IMR-90 (cell line): ENCODE measurements at regions not wholly inside any gene's neighbourhood (a gene's known extent, or its start where the extent isn't known, plus 50 kb on each side); places are given as distances from the start of the nearest gene placed in this dataset.

Experiments
- ATAC-seq: fragments of 200-7000 bp; cut with Tn5 transposase; 2 replicates; pipeline ENCODE4 v1.9.1; 2020; ENCODE audit warnings: low read depth, mild to moderate bottlenecking, moderate library complexity
- BruUV-seq: library from RNA; stranded (reverse); fragments of 400-500 nt; replicated peaks from 2 replicates; lab custom pipeline; 2021; lab: Mats Ljungman, UMichigan
- CTCF ChIA-PET: fragments of 300-600 bp; formaldehyde crosslinking; extraction: SDS; loops from one replicate; lab custom pipeline; 2021; ENCODE audit warnings: antibody characterized with exemption; lab: Yijun Ruan, JAX
- POLR2A ChIA-PET: fragments of 300-600 bp; sonication (Branson Sonifier 250); formaldehyde crosslinking; loops from one replicate; lab custom pipeline; 2022; ENCODE audit warnings: antibody characterized with exemption; ENCODE audit not compliant: unreplicated experiment; lab: Charles Lee
- DNase-seq: peaks from one replicate; pipeline ENCODE4 v3.0.0; 2013
- H2AFZ ChIP-seq: replicated peaks from 2 replicates; pipeline ENCODE3; 2013; ENCODE audit warnings: low read length, mild to moderate bottlenecking; ENCODE audit not compliant: poor library complexity
- H2AK5ac ChIP-seq: 2 replicates; pipeline ENCODE4 v1.6.1; 2013; ENCODE audit warnings: low read depth, low read length, inconsistent platforms
- H2AK9ac ChIP-seq: replicated peaks from 2 replicates; pipeline ENCODE3; 2013; ENCODE audit warnings: mild to moderate bottlenecking, low read depth, low read length, moderate library complexity; ENCODE audit not compliant: poor library complexity
- H2BK120ac ChIP-seq: 2 replicates; pipeline ENCODE4 v1.6.1; 2013; ENCODE audit warnings: low read depth, low read length, inconsistent platforms
- H2BK15ac ChIP-seq: 3 replicates; pipeline ENCODE4 v1.6.1; 2013; ENCODE audit warnings: low read depth, low read length, inconsistent platforms
- H2BK20ac ChIP-seq: 2 replicates; pipeline ENCODE4 v1.6.1; 2013; ENCODE audit warnings: low read depth, mild to moderate bottlenecking, inconsistent platforms, low read length, moderate library complexity
- H2BK5ac ChIP-seq: 2 replicates; pipeline ENCODE4 v1.6.1; 2013; ENCODE audit warnings: mild to moderate bottlenecking, low read depth, low read length, inconsistent platforms; ENCODE audit not compliant: poor library complexity, severe bottlenecking
- H3K14ac ChIP-seq: replicated peaks from 2 replicates; pipeline ENCODE4 v1.6.1; 2013; ENCODE audit warnings: low read depth, low read length, inconsistent platforms
- H3K18ac ChIP-seq: 2 replicates; pipeline ENCODE4 v1.6.1; 2013; ENCODE audit warnings: low read depth, low read length, control low read depth
- H3K23ac ChIP-seq: 2 replicates; pipeline ENCODE4 v1.6.1; 2013; ENCODE audit warnings: low read depth, low read length, inconsistent platforms
- H3K27ac ChIP-seq: 2 replicates; pipeline ENCODE4 v1.5.1; 2013; ENCODE audit warnings: mild to moderate bottlenecking, control low read depth, low read length; ENCODE audit not compliant: insufficient read depth
- H3K27me3 ChIP-seq: 2 replicates; pipeline ENCODE4 v1.6.1; 2013; ENCODE audit warnings: low read length; ENCODE audit not compliant: control insufficient read depth, insufficient read depth
- H3K36me3 ChIP-seq: 2 replicates; pipeline ENCODE4 v1.6.1; 2013; ENCODE audit warnings: low read length, mixed read lengths; ENCODE audit not compliant: control insufficient read depth, insufficient read depth
- H3K4ac ChIP-seq: 2 replicates; pipeline ENCODE4 v1.6.1; 2013; ENCODE audit warnings: low read depth, low read length, inconsistent platforms
- H3K4me1 ChIP-seq: 2 replicates; pipeline ENCODE4 v1.6.1; 2013; ENCODE audit warnings: low read length, mixed read lengths; ENCODE audit not compliant: control insufficient read depth, insufficient read depth
- H3K4me2 ChIP-seq: 2 replicates; pipeline ENCODE4 v1.6.1; 2013; ENCODE audit warnings: low read depth, mild to moderate bottlenecking, control low read depth, low read length, moderate library complexity
- H3K4me3 ChIP-seq: 2 replicates; pipeline ENCODE4 v1.5.1; 2013; ENCODE audit warnings: low read depth, mild to moderate bottlenecking, control low read depth, low read length, moderate library complexity; ENCODE audit not compliant: insufficient read depth
- H3K56ac ChIP-seq: 2 replicates; pipeline ENCODE4 v1.6.1; 2013; ENCODE audit warnings: low read length, inconsistent platforms; ENCODE audit not compliant: insufficient read depth; ENCODE audit errors: extremely low read depth
- H3K79me1 ChIP-seq, 2 experiments: 2 replicates each; pipeline ENCODE4 v1.6.1; 2013; ENCODE audit warnings: low read length in 2 of 2, inconsistent platforms in 1 of 2, low read depth in 1 of 2
- H3K9ac ChIP-seq: 2 replicates; pipeline ENCODE4 v1.6.1; 2013; ENCODE audit warnings: low read depth, low read length, control low read depth
- H3K9me1 ChIP-seq: 2 replicates; pipeline ENCODE4 v1.6.1; 2013; ENCODE audit warnings: low read length, inconsistent platforms; ENCODE audit not compliant: insufficient read depth
- H3K9me3 ChIP-seq: 2 replicates; pipeline ENCODE4 v1.6.1; 2013; ENCODE audit warnings: low read length; ENCODE audit not compliant: control insufficient read depth, insufficient read depth
- H4K20me1 ChIP-seq: 2 replicates; pipeline ENCODE4 v1.6.1; 2013; ENCODE audit warnings: low read length, inconsistent platforms; ENCODE audit not compliant: insufficient read depth
- H4K5ac ChIP-seq: 2 replicates; pipeline ENCODE4 v1.6.1; 2013; ENCODE audit warnings: mild to moderate bottlenecking, low read depth, low read length, control low read depth
- H4K8ac ChIP-seq, 2 experiments: 2 replicates each; pipeline ENCODE4 v1.6.1; 2013; ENCODE audit warnings: low read depth in 2 of 2, low read length in 2 of 2, control low read depth in 1 of 2, inconsistent platforms in 1 of 2
- H4K91ac ChIP-seq: 2 replicates; pipeline ENCODE4 v1.6.1; 2013; ENCODE audit warnings: low read depth, low read length, inconsistent platforms; ENCODE audit not compliant: insufficient read depth
- CEBPB ChIP-seq: IDR thresholded peaks from 2 replicates; pipeline ENCODE4 v1.6.1; 2012; ENCODE audit warnings: low read depth, low read length, improper control_type of control experiment
- CHD1 ChIP-seq: IDR thresholded peaks from 2 replicates; pipeline ENCODE4 v1.6.1; 2012; ENCODE audit warnings: low read depth, low read length, improper control_type of control experiment
- FOS ChIP-seq: fragments of 150-350 bp; IDR thresholded peaks from 2 replicates; pipeline ENCODE4 v1.6.1; 2016; ENCODE audit warnings: low read depth, low read length
- MAFK ChIP-seq: IDR thresholded peaks from 2 replicates; pipeline ENCODE4 v1.6.1; 2012; ENCODE audit warnings: low read depth, low read length, improper control_type of control experiment
- NFE2L2 ChIP-seq: fragments of 150-350 bp; IDR thresholded peaks from 2 replicates; pipeline ENCODE4 v1.6.1; 2016; ENCODE audit warnings: low read depth, mild to moderate bottlenecking, low read length
- RCOR1 ChIP-seq: IDR thresholded peaks from 2 replicates; pipeline ENCODE4 v1.6.1; 2012; ENCODE audit warnings: mild to moderate bottlenecking, low read length, improper control_type of control experiment; ENCODE audit not compliant: insufficient replicate concordance
- RFX5 ChIP-seq: IDR thresholded peaks from 2 replicates; pipeline ENCODE4 v1.8.0; 2012; ENCODE audit warnings: low read depth, mild to moderate bottlenecking, low read length, moderate library complexity
- SMC3 ChIP-seq: fragments of 150-350 bp; IDR thresholded peaks from 2 replicates; pipeline ENCODE4 v1.6.1; 2016; ENCODE audit warnings: low read depth, mild to moderate bottlenecking, antibody characterized with exemption, low read length, moderate library complexity
- WGBS, 2 experiments: methylation state at CpG; one replicate each; pipeline versions ENCODE4 v1.1.5 to v1.1.7; 2013; ENCODE audit warnings: missing lambda C conversion rate in 2 of 2; ENCODE audit not compliant: insufficient read length in 1 of 2; ENCODE audit errors: extremely low coverage in 2 of 2; 5-methylcytosine and 5-hydroxymethylcytosine counted together
- dilution Hi-C: fragments of 300-500 bp; cut with HindIII; formaldehyde crosslinking; loops from one replicate; pipeline ENCODE4 v1.14.3; 2018; ENCODE audit warnings: low sequenced_read_pairs; ENCODE audit not compliant: unreplicated experiment
- in situ Hi-C: fragments of 300-500 bp; cut with MboI; formaldehyde crosslinking; loops from 3 replicates; pipeline ENCODE4 v1.14.3; 2019; ENCODE audit warnings: low sequenced_read_pairs, inconsistent platforms, mixed read lengths
- intact Hi-C: fragments of 100-400 bp; cut with micrococcal nuclease; formaldehyde crosslinking; loops from 2 replicates; pipeline ENCODE4 v1.10.0; 2022
- TF ChIP-seq, protein P1 (sequence below): fragments of 150-350 bp; IDR thresholded peaks from 2 replicates; pipeline ENCODE4 v1.6.1; 2016; ENCODE audit warnings: low read depth, mild to moderate bottlenecking, low read length, moderate library complexity, borderline replicate concordance

DNA sequence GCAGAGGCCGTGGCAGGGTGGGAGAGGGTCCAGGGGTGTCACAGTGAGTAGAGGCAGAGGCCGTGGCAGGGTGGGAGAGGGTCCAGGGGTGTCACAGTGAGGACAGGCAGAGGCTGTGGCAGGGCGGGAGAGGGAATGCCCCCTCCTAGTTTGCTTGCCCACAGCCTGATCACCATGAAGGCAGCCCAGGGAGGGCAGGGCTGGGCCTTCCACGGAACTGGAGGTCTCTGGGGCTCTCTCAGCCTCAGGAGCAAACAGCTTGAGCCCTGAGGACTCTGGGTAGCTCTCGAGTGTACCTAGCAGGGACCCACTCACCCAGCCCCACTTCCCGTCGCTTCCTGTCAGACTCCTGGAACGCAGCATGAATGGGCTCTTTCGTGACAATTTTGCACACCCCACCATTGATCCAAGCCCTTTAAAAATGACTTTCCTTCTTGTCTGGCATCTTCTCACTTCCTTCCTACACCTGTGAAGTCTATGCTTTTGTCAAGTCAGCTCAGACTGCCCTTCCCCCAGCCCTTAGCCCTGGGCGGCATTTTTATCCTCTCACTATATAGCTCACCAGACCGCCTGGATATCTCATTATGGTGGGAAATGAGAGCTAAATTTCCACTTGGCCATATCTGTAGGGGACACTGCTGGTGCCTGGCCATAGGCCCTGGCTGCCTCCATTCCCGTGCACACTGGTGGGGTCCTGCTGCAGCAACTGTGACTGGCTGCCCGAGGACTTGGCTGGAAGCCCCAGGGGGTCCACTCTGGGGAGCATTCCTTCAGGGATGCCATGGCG lies 140.3 kb downstream of the CDC5L start:
- no peak for ATAC-seq
- WGBS, 2 experiments: 68% methylated on average over 4 of the region's 14 CpGs; no CpG with 5 or more reads in 1 of the 2 experiments
- no TSS peak for BruUV-seq
- H3K4me3 ChIP-seq: no peak overlapping the region
- no peak overlapping the region for H2AK9ac ChIP-seq
- no peaks in the 10 kb centered on the region for H3K9me1 ChIP-seq
- peaks cover 48% of the 10 kb centered on the region for H3K27me3 ChIP-seq
- no peaks in the 10 kb centered on the region for H4K20me1 ChIP-seq
- no peak overlapping the region for H3K4ac ChIP-seq
- TF ChIP-seq RFX5 (no peak), FOS (no peak), MAFK (no peak), CEBPB (no peak), NFE2L2 (no peak), CHD1 (no peak), RCOR1 (no peak), SMC3 (no peak)
- TF ChIP-seq, protein P1, sequence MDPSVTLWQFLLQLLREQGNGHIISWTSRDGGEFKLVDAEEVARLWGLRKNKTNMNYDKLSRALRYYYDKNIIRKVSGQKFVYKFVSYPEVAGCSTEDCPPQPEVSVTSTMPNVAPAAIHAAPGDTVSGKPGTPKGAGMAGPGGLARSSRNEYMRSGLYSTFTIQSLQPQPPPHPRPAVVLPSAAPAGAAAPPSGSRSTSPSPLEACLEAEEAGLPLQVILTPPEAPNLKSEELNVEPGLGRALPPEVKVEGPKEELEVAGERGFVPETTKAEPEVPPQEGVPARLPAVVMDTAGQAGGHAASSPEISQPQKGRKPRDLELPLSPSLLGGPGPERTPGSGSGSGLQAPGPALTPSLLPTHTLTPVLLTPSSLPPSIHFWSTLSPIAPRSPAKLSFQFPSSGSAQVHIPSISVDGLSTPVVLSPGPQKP: no peak
- DNase-seq: no peak
- no peak overlapping the region for H3K23ac ChIP-seq
- no peak overlapping the region for H3K14ac ChIP-seq
- dilution Hi-C loops: no loop called here
- H3K27ac ChIP-seq: no peak overlapping the region
- H2AK5ac ChIP-seq: no peak overlapping the region
- no peak overlapping the region for H3K56ac ChIP-seq
- no peak overlapping the region for H4K5ac ChIP-seq
- no peaks in the 10 kb centered on the region for H3K79me1 ChIP-seq
- in situ Hi-C loops: no loop called here
- H2BK120ac ChIP-seq: no peak overlapping the region
- H2BK20ac ChIP-seq: no peak overlapping the region
- no peak overlapping the region for H4K8ac ChIP-seq
- no peak overlapping the region for H2BK15ac ChIP-seq
- POLR2A ChIA-PET: no interaction called here
- no peak overlapping the region for H3K4me2 ChIP-seq
- no peak overlapping the region for H4K91ac ChIP-seq
- H2AFZ ChIP-seq: no peak overlapping the region
- intact Hi-C loops: no loop called here
- H3K4me1 ChIP-seq: no peaks in the 10 kb centered on the region
- no peak overlapping the region for H3K18ac ChIP-seq
- CTCF ChIA-PET: no interaction called here
- no peaks in the 10 kb centered on the region for H3K9me3 ChIP-seq
- H2BK5ac ChIP-seq: no peak overlapping the region
- no peak overlapping the region for H3K9ac ChIP-seq
- no peaks in the 10 kb centered on the region for H3K36me3 ChIP-seq
